Prostate gland (tissue), 2 donors: ENCODE measurements at regions not wholly inside any gene's neighbourhood (a gene's known extent, or its start where the extent isn't known, plus 50 kb on each side); places are given as distances from the start of the nearest gene placed in this dataset.

Source experiments
- CTCF ChIP-seq, 4 experiments: fragments of 200-600 bp in 2 of 4; fragments of 450-650 bp in 2 of 4; sonication (generic) in 2 of 4; IDR thresholded peaks; 1 replicate in 3 of 4; 2 replicates in 1 of 4; pipeline ENCODE4 v1.5.1; 2016 to 2019; ENCODE audit warnings: antibody characterized with exemption in 4 of 4, mild to moderate bottlenecking in 2 of 4, moderate library complexity in 2 of 4
- POLR2AphosphoS5 ChIP-seq: sonication (generic); formaldehyde crosslinking; IDR thresholded peaks from one replicate; pipeline ENCODE4 v1.6.1; 2017; ENCODE audit warnings: antibody characterized with exemption

DNA sequence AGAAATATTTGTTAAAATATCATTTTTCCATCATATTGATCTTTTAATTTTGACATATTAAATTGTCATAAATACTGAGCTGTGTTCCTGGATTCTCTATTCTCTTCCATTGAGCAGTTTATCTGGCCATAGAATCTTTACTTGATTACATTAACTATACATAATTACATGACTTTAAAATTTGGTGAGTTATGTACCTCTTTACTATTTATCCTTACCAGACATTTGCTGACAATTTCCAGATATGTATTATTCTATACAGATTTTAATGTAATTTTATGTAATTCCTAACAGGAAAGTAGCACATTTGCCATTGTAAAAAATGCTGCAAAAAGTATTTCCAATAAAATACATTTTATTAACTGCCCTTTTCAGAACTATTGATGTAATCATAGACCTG is 770.3 kb downstream of the KCTD16 start:
- TF ChIP-seq CTCF (IDR thresholded peaks at IDR 0.05) = no peak
- TF ChIP-seq POLR2AphosphoS5 = no peak
